ENCODE measurements at regions not wholly inside any gene's neighbourhood (a gene's known extent, or its start where the extent isn't known, plus 50 kb on each side); places are given as distances from the start of the nearest gene placed in this dataset.

- TF ChIP-seq ZNF70 (CRISPR knock-in tag; IDR thresholded peaks at IDR 0.05) (no peak), RARB (CRISPR knock-in tag; IDR thresholded peaks at IDR 0.05) (no peak), CSRNP3 (CRISPR knock-in tag; IDR thresholded peaks at IDR 0.05) (no peak), ZFP3 (CRISPR knock-in tag; IDR thresholded peaks at IDR 0.05) (no peak), PATZ1 (CRISPR knock-in tag; IDR thresholded peaks at IDR 0.05; ENCODE audit: borderline replicate concordance) (no peak), ZC3H10 (CRISPR knock-in tag; IDR thresholded peaks at IDR 0.05) (no peak), TOX (CRISPR knock-in tag; IDR thresholded peaks at IDR 0.05; ENCODE audit: borderline replicate concordance) (no peak), TCF4 (CRISPR knock-in tag; IDR thresholded peaks at IDR 0.05; ENCODE audit: borderline replicate concordance) (no peak), POU6F1 (CRISPR knock-in tag; IDR thresholded peaks at IDR 0.05; ENCODE audit: borderline replicate concordance, low read depth) (no peak), BACH2 (CRISPR knock-in tag; IDR thresholded peaks at IDR 0.05; ENCODE audit: borderline replicate concordance) (no peak), GLIS3 (CRISPR knock-in tag; IDR thresholded peaks at IDR 0.05) (no peak)
These were observed 268.4 kb upstream of the KIRREL3 start for GRCh38 chr11:127268932-127269331.
